H1 (cell line): ENCODE measurements at regions not wholly inside any gene's neighbourhood (a gene's known extent, or its start where the extent isn't known, plus 50 kb on each side); places are given as distances from the start of the nearest gene placed in this dataset.

Source experiments
- JUND ChIP-seq: IDR thresholded peaks from 2 replicates; pipeline ENCODE4 v1.6.1; 2011; ENCODE audit warnings: mild to moderate bottlenecking, improper control_type of control experiment, low read length
- KDM1A ChIP-seq: fragments of 200-600, 300-600 bp; sonication (generic); IDR thresholded peaks from 2 replicates; pipeline ENCODE4 v1.7.1; 2016; ENCODE audit warnings: mild to moderate bottlenecking, low read length, borderline replicate concordance
- SP1 ChIP-seq: IDR thresholded peaks from 2 replicates; pipeline ENCODE4 v1.6.1; 2011; ENCODE audit warnings: low read depth, low read length
- TF ChIP-seq, protein P1 (sequence below): fragments of 300-600 bp; sonication (generic); IDR thresholded peaks from 2 replicates; pipeline ENCODE4 v1.7.1; 2012; ENCODE audit warnings: low read length, moderate library complexity, mild to moderate bottlenecking, inconsistent platforms; ENCODE audit not compliant: insufficient replicate concordance
- TF ChIP-seq, protein P2 (sequence below): IDR thresholded peaks from 2 replicates; pipeline ENCODE4 v1.6.1; 2012; ENCODE audit warnings: low read length, inconsistent platforms

- TF ChIP-seq, protein P1, sequence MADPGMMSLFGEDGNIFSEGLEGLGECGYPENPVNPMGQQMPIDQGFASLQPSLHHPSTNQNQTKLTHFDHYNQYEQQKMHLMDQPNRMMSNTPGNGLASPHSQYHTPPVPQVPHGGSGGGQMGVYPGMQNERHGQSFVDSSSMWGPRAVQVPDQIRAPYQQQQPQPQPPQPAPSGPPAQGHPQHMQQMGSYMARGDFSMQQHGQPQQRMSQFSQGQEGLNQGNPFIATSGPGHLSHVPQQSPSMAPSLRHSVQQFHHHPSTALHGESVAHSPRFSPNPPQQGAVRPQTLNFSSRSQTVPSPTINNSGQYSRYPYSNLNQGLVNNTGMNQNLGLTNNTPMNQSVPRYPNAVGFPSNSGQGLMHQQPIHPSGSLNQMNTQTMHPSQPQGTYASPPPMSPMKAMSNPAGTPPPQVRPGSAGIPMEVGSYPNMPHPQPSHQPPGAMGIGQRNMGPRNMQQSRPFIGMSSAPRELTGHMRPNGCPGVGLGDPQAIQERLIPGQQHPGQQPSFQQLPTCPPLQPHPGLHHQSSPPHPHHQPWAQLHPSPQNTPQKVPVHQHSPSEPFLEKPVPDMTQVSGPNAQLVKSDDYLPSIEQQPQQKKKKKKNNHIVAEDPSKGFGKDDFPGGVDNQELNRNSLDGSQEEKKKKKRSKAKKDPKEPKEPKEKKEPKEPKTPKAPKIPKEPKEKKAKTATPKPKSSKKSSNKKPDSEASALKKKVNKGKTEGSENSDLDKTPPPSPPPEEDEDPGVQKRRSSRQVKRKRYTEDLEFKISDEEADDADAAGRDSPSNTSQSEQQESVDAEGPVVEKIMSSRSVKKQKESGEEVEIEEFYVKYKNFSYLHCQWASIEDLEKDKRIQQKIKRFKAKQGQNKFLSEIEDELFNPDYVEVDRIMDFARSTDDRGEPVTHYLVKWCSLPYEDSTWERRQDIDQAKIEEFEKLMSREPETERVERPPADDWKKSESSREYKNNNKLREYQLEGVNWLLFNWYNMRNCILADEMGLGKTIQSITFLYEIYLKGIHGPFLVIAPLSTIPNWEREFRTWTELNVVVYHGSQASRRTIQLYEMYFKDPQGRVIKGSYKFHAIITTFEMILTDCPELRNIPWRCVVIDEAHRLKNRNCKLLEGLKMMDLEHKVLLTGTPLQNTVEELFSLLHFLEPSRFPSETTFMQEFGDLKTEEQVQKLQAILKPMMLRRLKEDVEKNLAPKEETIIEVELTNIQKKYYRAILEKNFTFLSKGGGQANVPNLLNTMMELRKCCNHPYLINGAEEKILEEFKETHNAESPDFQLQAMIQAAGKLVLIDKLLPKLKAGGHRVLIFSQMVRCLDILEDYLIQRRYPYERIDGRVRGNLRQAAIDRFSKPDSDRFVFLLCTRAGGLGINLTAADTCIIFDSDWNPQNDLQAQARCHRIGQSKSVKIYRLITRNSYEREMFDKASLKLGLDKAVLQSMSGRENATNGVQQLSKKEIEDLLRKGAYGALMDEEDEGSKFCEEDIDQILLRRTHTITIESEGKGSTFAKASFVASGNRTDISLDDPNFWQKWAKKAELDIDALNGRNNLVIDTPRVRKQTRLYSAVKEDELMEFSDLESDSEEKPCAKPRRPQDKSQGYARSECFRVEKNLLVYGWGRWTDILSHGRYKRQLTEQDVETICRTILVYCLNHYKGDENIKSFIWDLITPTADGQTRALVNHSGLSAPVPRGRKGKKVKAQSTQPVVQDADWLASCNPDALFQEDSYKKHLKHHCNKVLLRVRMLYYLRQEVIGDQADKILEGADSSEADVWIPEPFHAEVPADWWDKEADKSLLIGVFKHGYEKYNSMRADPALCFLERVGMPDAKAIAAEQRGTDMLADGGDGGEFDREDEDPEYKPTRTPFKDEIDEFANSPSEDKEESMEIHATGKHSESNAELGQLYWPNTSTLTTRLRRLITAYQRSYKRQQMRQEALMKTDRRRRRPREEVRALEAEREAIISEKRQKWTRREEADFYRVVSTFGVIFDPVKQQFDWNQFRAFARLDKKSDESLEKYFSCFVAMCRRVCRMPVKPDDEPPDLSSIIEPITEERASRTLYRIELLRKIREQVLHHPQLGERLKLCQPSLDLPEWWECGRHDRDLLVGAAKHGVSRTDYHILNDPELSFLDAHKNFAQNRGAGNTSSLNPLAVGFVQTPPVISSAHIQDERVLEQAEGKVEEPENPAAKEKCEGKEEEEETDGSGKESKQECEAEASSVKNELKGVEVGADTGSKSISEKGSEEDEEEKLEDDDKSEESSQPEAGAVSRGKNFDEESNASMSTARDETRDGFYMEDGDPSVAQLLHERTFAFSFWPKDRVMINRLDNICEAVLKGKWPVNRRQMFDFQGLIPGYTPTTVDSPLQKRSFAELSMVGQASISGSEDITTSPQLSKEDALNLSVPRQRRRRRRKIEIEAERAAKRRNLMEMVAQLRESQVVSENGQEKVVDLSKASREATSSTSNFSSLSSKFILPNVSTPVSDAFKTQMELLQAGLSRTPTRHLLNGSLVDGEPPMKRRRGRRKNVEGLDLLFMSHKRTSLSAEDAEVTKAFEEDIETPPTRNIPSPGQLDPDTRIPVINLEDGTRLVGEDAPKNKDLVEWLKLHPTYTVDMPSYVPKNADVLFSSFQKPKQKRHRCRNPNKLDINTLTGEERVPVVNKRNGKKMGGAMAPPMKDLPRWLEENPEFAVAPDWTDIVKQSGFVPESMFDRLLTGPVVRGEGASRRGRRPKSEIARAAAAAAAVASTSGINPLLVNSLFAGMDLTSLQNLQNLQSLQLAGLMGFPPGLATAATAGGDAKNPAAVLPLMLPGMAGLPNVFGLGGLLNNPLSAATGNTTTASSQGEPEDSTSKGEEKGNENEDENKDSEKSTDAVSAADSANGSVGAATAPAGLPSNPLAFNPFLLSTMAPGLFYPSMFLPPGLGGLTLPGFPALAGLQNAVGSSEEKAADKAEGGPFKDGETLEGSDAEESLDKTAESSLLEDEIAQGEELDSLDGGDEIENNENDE: no peak
- TF ChIP-seq, protein P2, sequence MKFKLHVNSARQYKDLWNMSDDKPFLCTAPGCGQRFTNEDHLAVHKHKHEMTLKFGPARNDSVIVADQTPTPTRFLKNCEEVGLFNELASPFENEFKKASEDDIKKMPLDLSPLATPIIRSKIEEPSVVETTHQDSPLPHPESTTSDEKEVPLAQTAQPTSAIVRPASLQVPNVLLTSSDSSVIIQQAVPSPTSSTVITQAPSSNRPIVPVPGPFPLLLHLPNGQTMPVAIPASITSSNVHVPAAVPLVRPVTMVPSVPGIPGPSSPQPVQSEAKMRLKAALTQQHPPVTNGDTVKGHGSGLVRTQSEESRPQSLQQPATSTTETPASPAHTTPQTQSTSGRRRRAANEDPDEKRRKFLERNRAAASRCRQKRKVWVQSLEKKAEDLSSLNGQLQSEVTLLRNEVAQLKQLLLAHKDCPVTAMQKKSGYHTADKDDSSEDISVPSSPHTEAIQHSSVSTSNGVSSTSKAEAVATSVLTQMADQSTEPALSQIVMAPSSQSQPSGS: no peak
- TF ChIP-seq SP1 (no peak), JUND (no peak), KDM1A (no peak)
- TF ChIP-seq, all 59 proteins: peak for 0
These were observed 140.3 kb downstream of the NEDD1 start (continued) for GRCh38 chr12:97047361-97047760.
